ENCODE measurements at regions not wholly inside any gene's neighbourhood (a gene's known extent, or its start where the extent isn't known, plus 50 kb on each side); places are given as distances from the start of the nearest gene placed in this dataset.

GRCh38 chr7:13336227-13336626 lies 648.8 kb downstream of the ARL4A start:
- DNase-seq: no peak

GRCh38 chr7:13352677-13353076 lies 636.8 kb downstream of the ETV1 start:
- DNase-seq: no peak

- DNase-seq: no peak
Measured at GRCh38 chr7:13359656-13360055, 629.8 kb downstream of the ETV1 start.

GRCh38 chr7:13386741-13387140 lies 602.7 kb downstream of the ETV1 start:
- DNase-seq: no peak

GRCh38 chr7:13407911-13408310 lies 581.6 kb downstream of the ETV1 start:
- no peak for DNase-seq

GRCh38 chr7:13411151-13411550 lies 578.3 kb downstream of the ETV1 start:
- DNase-seq: no peak

GRCh38 chr7:13411636-13412035 lies 577.8 kb downstream of the ETV1 start:
- no peak for DNase-seq

- no peak for DNase-seq
Measured at GRCh38 chr7:13414181-13414580, 575.3 kb downstream of the ETV1 start.

GRCh38 chr7:13414661-13415107 lies 574.8 kb downstream of the ETV1 start:
- no peak for DNase-seq

- no peak for DNase-seq
Measured at GRCh38 chr7:13416071-13416470, 573.4 kb downstream of the ETV1 start.

GRCh38 chr7:13416544-13416943 lies 572.9 kb downstream of the ETV1 start:
- DNase-seq: no peak

GRCh38 chr7:13420726-13421125 lies 568.7 kb downstream of the ETV1 start:
- DNase-seq: no peak

- DNase-seq: no peak
Measured at GRCh38 chr7:13421776-13422175, 567.7 kb downstream of the ETV1 start.

- no peak for DNase-seq
Measured at GRCh38 chr7:13433946-13434345, 555.5 kb downstream of the ETV1 start.

- DNase-seq: no peak
Measured at GRCh38 chr7:13442226-13442625, 547.2 kb downstream of the ETV1 start.

GRCh38 chr7:13447637-13448036 lies 541.8 kb downstream of the ETV1 start:
- no peak for DNase-seq

- DNase-seq: no peak
Measured at GRCh38 chr7:13448243-13448642, 541.2 kb downstream of the ETV1 start.

GRCh38 chr7:13449460-13449859 lies 540.0 kb downstream of the ETV1 start:
- no peak for DNase-seq

GRCh38 chr7:13454916-13455592 lies 534.4 kb downstream of the ETV1 start:
- no peak for DNase-seq

GRCh38 chr7:13457790-13458189 lies 531.7 kb downstream of the ETV1 start:
- no peak for DNase-seq

GRCh38 chr7:13466874-13467547 lies 522.5 kb downstream of the ETV1 start:
- no peak for DNase-seq

- DNase-seq: no peak
Measured at GRCh38 chr7:13476881-13477444, 512.5 kb downstream of the ETV1 start.

GRCh38 chr7:13489386-13489785 lies 500.1 kb downstream of the ETV1 start:
- DNase-seq: no peak

- no peak for DNase-seq
Measured at GRCh38 chr7:13496976-13497375, 492.5 kb downstream of the ETV1 start.
